A549 (cell line): ENCODE measurements at regions not wholly inside any gene's neighbourhood (a gene's known extent, or its start where the extent isn't known, plus 50 kb on each side); places are given as distances from the start of the nearest gene placed in this dataset.

Source experiments
- POLR2A ChIP-seq: IDR thresholded peaks from 2 replicates; pipeline ENCODE4 v1.6.1; 2012; ENCODE audit warnings: mild to moderate bottlenecking, low read length
- TF ChIP-seq, protein P1 (sequence below): fragments of >200 bp; sonication (Bioruptor Twin); formaldehyde crosslinking; IDR thresholded peaks from 3 replicates; pipeline ENCODE4 v1.5.1; 2016

DNA sequence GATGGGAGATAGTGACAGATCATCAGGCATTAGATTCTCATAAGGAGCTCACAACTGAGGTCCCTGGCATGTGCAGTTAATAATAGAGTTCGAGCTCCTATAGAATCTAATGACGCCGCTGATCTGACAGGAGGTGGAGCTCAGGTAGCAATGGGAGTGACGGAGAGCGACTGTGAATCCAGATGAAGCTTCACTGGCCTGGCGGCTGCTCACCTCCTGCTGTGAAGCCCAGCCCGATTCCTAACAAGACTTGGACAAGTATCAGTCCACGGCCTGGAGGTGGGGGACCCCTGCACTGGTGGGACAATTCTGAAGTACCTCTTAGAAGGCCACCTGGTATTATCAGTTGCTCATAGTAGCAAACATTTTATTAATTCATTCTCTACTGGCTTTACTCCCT is 377.9 kb upstream of the ITGA1 start:
- TF ChIP-seq, protein P1, sequence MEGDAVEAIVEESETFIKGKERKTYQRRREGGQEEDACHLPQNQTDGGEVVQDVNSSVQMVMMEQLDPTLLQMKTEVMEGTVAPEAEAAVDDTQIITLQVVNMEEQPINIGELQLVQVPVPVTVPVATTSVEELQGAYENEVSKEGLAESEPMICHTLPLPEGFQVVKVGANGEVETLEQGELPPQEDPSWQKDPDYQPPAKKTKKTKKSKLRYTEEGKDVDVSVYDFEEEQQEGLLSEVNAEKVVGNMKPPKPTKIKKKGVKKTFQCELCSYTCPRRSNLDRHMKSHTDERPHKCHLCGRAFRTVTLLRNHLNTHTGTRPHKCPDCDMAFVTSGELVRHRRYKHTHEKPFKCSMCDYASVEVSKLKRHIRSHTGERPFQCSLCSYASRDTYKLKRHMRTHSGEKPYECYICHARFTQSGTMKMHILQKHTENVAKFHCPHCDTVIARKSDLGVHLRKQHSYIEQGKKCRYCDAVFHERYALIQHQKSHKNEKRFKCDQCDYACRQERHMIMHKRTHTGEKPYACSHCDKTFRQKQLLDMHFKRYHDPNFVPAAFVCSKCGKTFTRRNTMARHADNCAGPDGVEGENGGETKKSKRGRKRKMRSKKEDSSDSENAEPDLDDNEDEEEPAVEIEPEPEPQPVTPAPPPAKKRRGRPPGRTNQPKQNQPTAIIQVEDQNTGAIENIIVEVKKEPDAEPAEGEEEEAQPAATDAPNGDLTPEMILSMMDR = no peak
- no peak for TF ChIP-seq POLR2A
